T-cell (primary cell): ENCODE measurements at regions not wholly inside any gene's neighbourhood (a gene's known extent, or its start where the extent isn't known, plus 50 kb on each side); places are given as distances from the start of the nearest gene placed in this dataset.

Experiments
- ATAC-seq, 4 experiments: fragments of 200-7000 bp in 3 of 4; fragments of 150-1000 bp in 1 of 4; cut with Tn5 transposase; replicated peaks in 1 of 4; 1 replicate in 3 of 4; 2 replicates in 1 of 4; pipeline ENCODE4 v1.10.0; 2021; ENCODE audit warnings: moderate library complexity in 3 of 4, mild to moderate bottlenecking in 2 of 4, moderate number of reproducible peaks in 1 of 4
- CTCF ChIA-PET, 2 donors: fragments of 300-600 bp; sonication (Branson Sonifier 250); formaldehyde crosslinking; loops; one replicate each; lab custom pipeline; 2022; ENCODE audit warnings: antibody characterized with exemption in 2 of 2; lab: Charles Lee
- POLR2A ChIA-PET, 2 donors: fragments of 300-600 bp; sonication (Branson Sonifier 250); formaldehyde crosslinking; loops; one replicate each; lab custom pipeline; 2022; ENCODE audit warnings: antibody characterized with exemption in 2 of 2; lab: Charles Lee
- DNase-seq, 35 experiments: peaks; one replicate each; pipeline versions ENCODE4 v3.0.0 to v3.0.0-alpha.2; 2013 to 2023
- H3K27ac ChIP-seq: one replicate; pipeline ENCODE4 v1.5.1; 2013; ENCODE audit warnings: low read length
- H3K27me3 ChIP-seq, 2 experiments: replicated peaks in 1 of 2; 1 replicate in 1 of 2; 2 replicates in 1 of 2; pipeline versions ENCODE4 v1.6.1 to v1.7.0; 2013; ENCODE audit warnings: low read length in 1 of 2, mixed read lengths in 1 of 2; ENCODE audit not compliant: control insufficient read depth in 2 of 2, insufficient read depth in 2 of 2; ENCODE audit errors: extremely low read depth in 1 of 2
- H3K36me3 ChIP-seq, 2 donors: 1 replicate in 1 of 2; 2 replicates in 1 of 2; pipeline versions ENCODE4 v1.6.1 to v1.7.0; 2013; ENCODE audit warnings: low read length in 1 of 2; ENCODE audit not compliant: control insufficient read depth in 2 of 2, insufficient read depth in 1 of 2; ENCODE audit errors: extremely low read depth in 1 of 2
- H3K4me1 ChIP-seq, 2 experiments: 1 replicate in 1 of 2; 2 replicates in 1 of 2; pipeline versions ENCODE4 v1.6.1 to v1.7.0; 2013; ENCODE audit warnings: low read length in 2 of 2, mixed read lengths in 1 of 2; ENCODE audit not compliant: insufficient read depth in 2 of 2, control insufficient read depth in 1 of 2; ENCODE audit errors: extremely low read depth in 1 of 2
- H3K4me3 ChIP-seq, 2 donors: 1 replicate in 1 of 2; 2 replicates in 1 of 2; pipeline versions ENCODE4 v1.5.1 to v1.7.0; 2013; ENCODE audit warnings: mild to moderate bottlenecking in 2 of 2, low read length in 1 of 2, moderate library complexity in 1 of 2; ENCODE audit not compliant: control insufficient read depth in 1 of 2; ENCODE audit errors: extremely low read depth in 1 of 2
- H3K9me3 ChIP-seq: 2 replicates; pipeline ENCODE4 v1.7.0; 2013
- H3K27ac Mint-ChIP-seq, 2 donors: one replicate each; pipeline ENCODE4 v1.8.0; 2020 to 2021; ENCODE audit warnings: mild to moderate bottlenecking in 2 of 2, mixed read lengths in 2 of 2
- H3K27me3 Mint-ChIP-seq, 2 donors: one replicate each; pipeline ENCODE4 v1.8.0; 2021 to 2022; ENCODE audit warnings: mixed read lengths in 2 of 2
- H3K36me3 Mint-ChIP-seq: one replicate; pipeline ENCODE4 v1.8.0; 2021; ENCODE audit warnings: mixed read lengths
- H3K4me1 Mint-ChIP-seq, 3 donors: one replicate each; pipeline ENCODE4 v1.8.0; 2020 to 2022; ENCODE audit warnings: mixed read lengths in 3 of 3, mild to moderate bottlenecking in 1 of 3
- H3K4me3 Mint-ChIP-seq, 3 donors: one replicate each; pipeline ENCODE4 v1.8.0; 2020 to 2022; ENCODE audit warnings: mild to moderate bottlenecking in 3 of 3, mixed read lengths in 3 of 3, moderate library complexity in 3 of 3
- H3K9me3 Mint-ChIP-seq, 3 donors: one replicate each; pipeline ENCODE4 v1.8.0; 2020 to 2022; ENCODE audit warnings: mixed read lengths in 3 of 3
- WGBS: methylation state at CpG from one replicate; pipeline ENCODE4 v1.1.5; 2013; ENCODE audit warnings: missing lambda C conversion rate; ENCODE audit not compliant: insufficient coverage; 5-methylcytosine and 5-hydroxymethylcytosine counted together

DNA sequence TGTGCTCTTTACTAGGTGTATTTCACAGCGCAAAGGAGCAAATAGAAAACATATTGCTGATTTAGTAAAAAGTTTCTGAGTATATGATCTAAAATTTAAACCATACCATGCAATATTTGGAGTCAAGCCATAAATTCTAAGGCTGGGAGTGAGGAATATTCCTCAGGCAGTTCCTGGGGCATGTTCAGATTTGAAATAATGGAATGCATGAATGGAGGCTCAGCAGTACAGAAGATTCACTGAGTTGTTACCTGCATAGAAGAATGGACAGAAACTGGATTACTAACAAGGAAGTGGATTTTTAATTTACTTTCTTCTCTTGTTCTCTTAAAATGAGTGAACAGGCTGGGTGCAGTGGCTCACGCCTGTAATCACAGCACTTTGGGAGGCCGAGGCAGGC is 441.0 kb upstream of the MAP2 start:
- Mint-ChIP-seq H3K4me1 (no peaks in the 10 kb centered on the region), H3K4me3 (no peak overlapping the region), H3K9me3 (peaks cover under 1 to 4% (median 3%) of the 10 kb centered on the region in 3 donors), H3K36me3 (no peaks in the 10 kb centered on the region), H3K27me3 (no peaks in the 10 kb centered on the region), H3K27ac (no peak overlapping the region)
- CTCF ChIA-PET: no interaction called here
- POLR2A ChIA-PET: no interaction called here
- no peaks in the 10 kb centered on the region for H3K27me3 ChIP-seq
- 92% methylated on average over 2 of the region's 3 CpGs for WGBS
- no peaks in the 10 kb centered on the region for H3K4me1 ChIP-seq
- H3K4me3 ChIP-seq: no peak overlapping the region
- no peak for ATAC-seq
- no peak for DNase-seq
- H3K9me3 ChIP-seq: no peaks in the 10 kb centered on the region
- no peak overlapping the region for H3K27ac ChIP-seq
- H3K36me3 ChIP-seq: no peaks in the 10 kb centered on the region

- Mint-ChIP-seq H3K9me3 (peaks cover 3 to 8% (median 6%) of the 10 kb centered on the region in 3 donors), H3K27ac (no peak overlapping the region), H3K27me3 (no peaks in the 10 kb centered on the region), H3K4me1 (no peaks in the 10 kb centered on the region), H3K36me3 (no peaks in the 10 kb centered on the region), H3K4me3 (no peak overlapping the region)
- Histone ChIP-seq H3K27me3 (no peaks in the 10 kb centered on the region), H3K9me3 (no peaks in the 10 kb centered on the region), H3K27ac (no peak overlapping the region), H3K4me1 (no peaks in the 10 kb centered on the region), H3K36me3 (no peaks in the 10 kb centered on the region), H3K4me3 (no peak overlapping the region)
- DNase-seq (no peak), ATAC-seq (no peak)
- ChIA-PET CTCF (no interaction called here), POLR2A (no interaction called here)
- no CpG with 5 or more reads among the region's 3 CpGs for WGBS
Measured at GRCh38 chr2:208983486-208983885, 440.4 kb upstream of the MAP2 start.

- Histone ChIP-seq H3K27ac (no peak overlapping the region), H3K9me3 (no peaks in the 10 kb centered on the region), H3K4me1 (no peaks in the 10 kb centered on the region), H3K36me3 (no peaks in the 10 kb centered on the region), H3K27me3 (no peaks in the 10 kb centered on the region), H3K4me3 (no peak overlapping the region)
- peaks cover 3 to 8% (median 7%) of the 10 kb centered on the region in 3 donors for H3K9me3 Mint-ChIP-seq
- H3K4me1 Mint-ChIP-seq: no peaks in the 10 kb centered on the region
- no peaks in the 10 kb centered on the region for H3K36me3 Mint-ChIP-seq
- ChIA-PET POLR2A (interaction anchor here in 1 of 2 donors (0.6 kb wide), 1 partner anchor 325 kb away, joined by 6 read pairs; no protein-coding TSS in a partner anchor), CTCF (no interaction called here)
- ATAC-seq (no peak), DNase-seq (no peak)
- H3K27ac Mint-ChIP-seq: no peak overlapping the region
- H3K4me3 Mint-ChIP-seq: no peak overlapping the region
- H3K27me3 Mint-ChIP-seq: no peaks in the 10 kb centered on the region
- 58% methylated on average over 2 of the region's 6 CpGs for WGBS
Measured at GRCh38 chr2:208984376-208985090, 439.3 kb upstream of the MAP2 start.

DNA sequence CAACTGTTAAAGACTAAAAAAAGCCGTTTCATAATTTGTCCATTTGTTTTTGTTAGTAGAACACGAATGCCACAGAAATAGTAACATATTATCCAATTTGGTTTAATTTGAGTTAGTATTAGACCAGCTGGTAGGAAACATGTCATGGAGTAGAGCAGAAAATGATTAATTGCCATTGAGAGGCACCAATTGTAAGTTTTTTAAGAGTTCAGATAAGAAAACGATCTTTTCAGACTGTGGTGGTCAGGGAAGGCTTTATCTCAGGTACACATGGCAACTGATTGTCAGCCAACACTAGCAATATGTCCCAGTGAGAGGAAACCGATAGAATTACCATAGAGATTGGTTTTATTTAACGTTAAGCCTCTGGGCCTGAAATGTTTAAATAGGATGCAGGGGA is 438.2 kb upstream of the MAP2 start:
- H3K27ac ChIP-seq: no peak overlapping the region
- Mint-ChIP-seq H3K27me3 (no peaks in the 10 kb centered on the region), H3K36me3 (no peaks in the 10 kb centered on the region), H3K9me3 (peaks cover 0 to 10% (median 8%) of the 10 kb centered on the region in 3 donors), H3K27ac (no peak overlapping the region), H3K4me1 (no peaks in the 10 kb centered on the region), H3K4me3 (no peak overlapping the region)
- no peak overlapping the region for H3K4me3 ChIP-seq
- POLR2A ChIA-PET: no interaction called here
- ATAC-seq: no peak
- no peak for DNase-seq
- WGBS: 13% methylated on average over 3 of the region's 5 CpGs
- H3K9me3 ChIP-seq: no peaks in the 10 kb centered on the region
- CTCF ChIA-PET: no interaction called here
- H3K27me3 ChIP-seq: no peaks in the 10 kb centered on the region
- no peaks in the 10 kb centered on the region for H3K36me3 ChIP-seq
- H3K4me1 ChIP-seq: no peaks in the 10 kb centered on the region

DNA sequence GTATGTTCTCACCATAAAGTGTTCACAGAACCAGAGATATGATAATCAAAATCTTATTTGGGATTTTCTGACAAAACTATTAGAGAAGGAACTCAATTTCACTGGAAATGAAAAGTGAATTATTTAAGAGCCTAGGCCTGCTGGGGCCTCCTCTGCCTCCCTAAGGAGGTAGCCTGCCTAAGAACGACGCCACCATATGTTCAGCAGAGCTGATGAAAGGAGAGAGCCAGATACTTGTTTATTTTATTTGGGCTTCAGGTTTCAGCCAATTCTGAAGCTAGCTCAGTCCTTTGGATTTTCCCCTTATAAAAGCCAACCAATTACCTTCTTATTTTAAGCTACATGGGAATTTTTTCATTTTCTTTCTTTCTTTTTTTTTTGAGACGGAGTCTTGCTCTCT is 433.1 kb upstream of the MAP2 start:
- Mint-ChIP-seq H3K9me3 (peaks cover 11 to 13% (median 13%) of the 10 kb centered on the region in 3 donors), H3K27me3 (no peaks in the 10 kb centered on the region), H3K36me3 (no peaks in the 10 kb centered on the region), H3K4me1 (no peaks in the 10 kb centered on the region), H3K27ac (no peak overlapping the region), H3K4me3 (no peak overlapping the region)
- ATAC-seq: no peak
- WGBS: no CpG with 5 or more reads among the region's 3 CpGs
- no peaks in the 10 kb centered on the region for H3K36me3 ChIP-seq
- H3K4me3 ChIP-seq: no peak overlapping the region
- no peaks in the 10 kb centered on the region for H3K27me3 ChIP-seq
- ChIA-PET CTCF (no interaction called here), POLR2A (no interaction called here)
- no peaks in the 10 kb centered on the region for H3K9me3 ChIP-seq
- DNase-seq: no peak
- no peaks in the 10 kb centered on the region for H3K4me1 ChIP-seq
- H3K27ac ChIP-seq: no peak overlapping the region

- CTCF ChIA-PET: no interaction called here
- no peak for DNase-seq
Measured at GRCh38 chr2:208999911-209000310, 423.9 kb upstream of the MAP2 start.

More at GRCh38 chr2:208999911-209000310, 423.9 kb upstream of the MAP2 start:
- H3K27me3 ChIP-seq: no peaks in the 10 kb centered on the region
- H3K4me1 ChIP-seq: no peaks in the 10 kb centered on the region
- Mint-ChIP-seq H3K9me3 (peaks cover 7 to 16% (median 10%) of the 10 kb centered on the region in 3 donors), H3K27ac (no peak overlapping the region), H3K4me1 (no peaks in the 10 kb centered on the region), H3K27me3 (no peaks in the 10 kb centered on the region), H3K36me3 (no peaks in the 10 kb centered on the region), H3K4me3 (no peak overlapping the region)
- ATAC-seq: no peak
- no peak overlapping the region for H3K4me3 ChIP-seq
- H3K27ac ChIP-seq: no peak overlapping the region
- no CpG with 5 or more reads among the region's 2 CpGs for WGBS
- H3K36me3 ChIP-seq: no peaks in the 10 kb centered on the region
- POLR2A ChIA-PET: no interaction called here
- H3K9me3 ChIP-seq: no peaks in the 10 kb centered on the region
